GM18909 (cell line): ENCODE measurements at regions not wholly inside any gene's neighbourhood (a gene's known extent, or its start where the extent isn't known, plus 50 kb on each side); places are given as distances from the start of the nearest gene placed in this dataset.
"Not testable (repeated sequence)": the region's sequence is repeated elsewhere in the genome, so short reads cannot be mapped to it uniquely, and the experiment has no call there.

Experiments used
- ATAC-seq: cut with Tn5 transposase; IDR thresholded peaks from one replicate; pipeline ENCODE4 v1.9.1; 2021; ENCODE audit warnings: mild to moderate bottlenecking; ENCODE audit not compliant: unreplicated experiment, poor library complexity

GRCh38 chr6:15021074-15021473, 224.8 kb upstream of the JARID2 start:
- ATAC-seq: no peak

- ATAC-seq: not testable (repeated sequence)
Measured at GRCh38 chr6:15023018-15023417, 222.9 kb upstream of the JARID2 start.

- peak; percentile 91 for ATAC-seq
Measured at GRCh38 chr6:15023448-15023847, 222.4 kb upstream of the JARID2 start.

GRCh38 chr6:15025446-15025845, 220.4 kb upstream of the JARID2 start:
- ATAC-seq: no peak

- no peak for ATAC-seq
Measured at GRCh38 chr6:15026832-15027231, 219.0 kb upstream of the JARID2 start.

- no peak for ATAC-seq
Measured at GRCh38 chr6:15027472-15027871, 218.4 kb upstream of the JARID2 start.

- no peak for ATAC-seq
Measured at GRCh38 chr6:15032015-15032414, 213.9 kb upstream of the JARID2 start.

- no peak for ATAC-seq
Measured at GRCh38 chr6:15033850-15034203, 212.0 kb upstream of the JARID2 start.

GRCh38 chr6:15036690-15037245, 209.1 kb upstream of the JARID2 start:
- no peak for ATAC-seq

- ATAC-seq: no peak
Measured at GRCh38 chr6:15037253-15037652, 208.6 kb upstream of the JARID2 start.

GRCh38 chr6:15038013-15038791, 207.7 kb upstream of the JARID2 start:
- ATAC-seq: no peak

GRCh38 chr6:15039136-15039535, 206.7 kb upstream of the JARID2 start:
- ATAC-seq: no peak

GRCh38 chr6:15042938-15043337, 202.9 kb upstream of the JARID2 start:
- no peak for ATAC-seq

- ATAC-seq: no peak
Measured at GRCh38 chr6:15044146-15044882, 201.6 kb upstream of the JARID2 start.

- ATAC-seq: no peak
Measured at GRCh38 chr6:15044948-15045347, 200.9 kb upstream of the JARID2 start.

- no peak for ATAC-seq
Measured at GRCh38 chr6:15046751-15047150, 199.1 kb upstream of the JARID2 start.

GRCh38 chr6:15048367-15048766, 197.5 kb upstream of the JARID2 start:
- no peak for ATAC-seq

- ATAC-seq: no peak
Measured at GRCh38 chr6:15058200-15059061, 187.4 kb upstream of the JARID2 start.

GRCh38 chr6:15061180-15061641, 184.7 kb upstream of the JARID2 start:
- ATAC-seq: no peak

- ATAC-seq: no peak
Measured at GRCh38 chr6:15061908-15062515, 183.9 kb upstream of the JARID2 start.
